H1 (cell line): ENCODE measurements at regions not wholly inside any gene's neighbourhood (a gene's known extent, or its start where the extent isn't known, plus 50 kb on each side); places are given as distances from the start of the nearest gene placed in this dataset.

Source experiments
- CTCF ChIA-PET: fragments of 300-600 bp; sonication (Branson Sonifier 250); formaldehyde crosslinking; loops from one replicate; lab custom pipeline; 2021; ENCODE audit not compliant: partially characterized antibody; lab: Charles Lee
- POLR2A ChIA-PET: fragments of 300-600 bp; sonication (Branson Sonifier 250); formaldehyde crosslinking; loops from one replicate; lab custom pipeline; 2021; ENCODE audit warnings: inconsistent platforms; ENCODE audit not compliant: partially characterized antibody; lab: Charles Lee
- DNase-seq, 2 experiments: peaks; one replicate each; pipeline versions ENCODE4 v3.0.0 to v3.0.0-alpha.2; 2010 to 2022; ENCODE audit warnings: low spot score in 2 of 2, low read depth in 1 of 2, mixed read lengths in 1 of 2
- FAIRE-seq: peaks from 2 replicates; lab custom pipeline; 2011; peaks lifted over from hg19 to GRCh38; lab: Jason Lieb, UNC
- H2AFZ ChIP-seq: 2 replicates; pipeline ENCODE4 v1.8.1; 2012; ENCODE audit warnings: low read length, inconsistent platforms
- H2AK5ac ChIP-seq: 2 replicates; pipeline ENCODE4 v1.6.1; 2013; ENCODE audit warnings: low read depth, low read length
- H2BK120ac ChIP-seq: replicated peaks from 2 replicates; pipeline ENCODE3; 2013; ENCODE audit warnings: low read depth, low read length, inconsistent platforms
- H2BK12ac ChIP-seq: 2 replicates; pipeline ENCODE4 v1.6.1; 2013; ENCODE audit warnings: low read depth, low read length
- H2BK15ac ChIP-seq: 2 replicates; pipeline ENCODE4 v1.6.1; 2013; ENCODE audit warnings: low read length
- H2BK20ac ChIP-seq: 2 replicates; pipeline ENCODE4 v1.6.1; 2013; ENCODE audit warnings: low read length
- H2BK5ac ChIP-seq: 2 replicates; pipeline ENCODE4 v1.6.1; 2013; ENCODE audit warnings: low read depth, low read length
- H3K14ac ChIP-seq: 2 replicates; pipeline ENCODE4 v1.6.1; 2013; ENCODE audit warnings: inconsistent platforms; ENCODE audit not compliant: insufficient read length
- H3K18ac ChIP-seq: 2 replicates; pipeline ENCODE4 v1.6.1; 2013; ENCODE audit warnings: low read length; ENCODE audit errors: extremely low read depth
- H3K23ac ChIP-seq: 2 replicates; pipeline ENCODE4 v1.6.1; 2013; ENCODE audit warnings: inconsistent platforms; ENCODE audit not compliant: insufficient read length
- H3K23me2 ChIP-seq: 2 replicates; pipeline ENCODE4 v1.6.1; 2013; ENCODE audit warnings: low read depth, low read length
- H3K27ac ChIP-seq: 2 replicates; pipeline ENCODE4 v1.6.1; 2011; ENCODE audit warnings: low read depth, low read length, inconsistent platforms
- H3K27me3 ChIP-seq, 4 experiments: replicated peaks in 1 of 4; 1 replicate in 1 of 4; 2 replicates in 3 of 4; pipeline versions ENCODE4 v1.6.1 to v1.8.1; 2011 to 2013; ENCODE audit warnings: low read length in 3 of 4, mild to moderate bottlenecking in 3 of 4, inconsistent platforms in 2 of 4, mixed read lengths in 2 of 4, moderate library complexity in 1 of 4; ENCODE audit not compliant: control insufficient read depth in 3 of 4, insufficient read depth in 3 of 4; ENCODE audit errors: extremely low read depth in 1 of 4
- H3K36me3 ChIP-seq, 4 experiments: 2 replicates each; pipeline versions ENCODE4 v1.6.1 to v1.8.1; 2011 to 2013; ENCODE audit warnings: mild to moderate bottlenecking in 4 of 4, low read length in 3 of 4, moderate library complexity in 2 of 4, control low read depth in 1 of 4, inconsistent platforms in 1 of 4; ENCODE audit not compliant: insufficient read depth in 4 of 4, control insufficient read depth in 2 of 4
- H3K4ac ChIP-seq: replicated peaks from 2 replicates; pipeline ENCODE3; 2013; ENCODE audit warnings: low read length, low read depth, mixed read lengths, inconsistent platforms; ENCODE audit not compliant: insufficient read length
- H3K4me1 ChIP-seq, 4 experiments: replicated peaks in 1 of 4; 1 replicate in 1 of 4; 2 replicates in 3 of 4; pipeline versions ENCODE4 v1.6.1 to v1.8.1; 2011 to 2013; ENCODE audit warnings: low read length in 3 of 4, inconsistent platforms in 2 of 4, mixed read lengths in 1 of 4; ENCODE audit not compliant: insufficient read depth in 4 of 4, control insufficient read depth in 3 of 4
- H3K4me2 ChIP-seq, 2 experiments: 2 replicates each; pipeline versions ENCODE4 v1.6.1 to v1.8.1; 2011 to 2013; ENCODE audit warnings: low read depth in 2 of 2, low read length in 2 of 2, control low read depth in 1 of 2, inconsistent platforms in 1 of 2, mild to moderate bottlenecking in 1 of 2; ENCODE audit not compliant: insufficient read depth in 1 of 2
- H3K4me3 ChIP-seq, 4 experiments: fragments of 200-600, 300-600 bp in 1 of 4; sonication (generic), shearing (Covaris generic), sonication (Bioruptor Twin) in 1 of 4; 2 replicates each; pipeline versions ENCODE4 v1.5.1 to v1.8.1; 2011 to 2016; ENCODE audit warnings: low read length in 4 of 4, low read depth in 3 of 4, control low read depth in 2 of 4, inconsistent platforms in 2 of 4, mild to moderate bottlenecking in 2 of 4, mixed read lengths in 1 of 4, moderate library complexity in 1 of 4; ENCODE audit not compliant: insufficient read depth in 2 of 4; ENCODE audit errors: extremely low read depth in 1 of 4
- H3K56ac ChIP-seq: replicated peaks from 2 replicates; pipeline ENCODE3; 2013; ENCODE audit warnings: low read depth, mild to moderate bottlenecking, mixed read lengths, low read length, inconsistent platforms; ENCODE audit not compliant: insufficient read length
- H3K79me1 ChIP-seq: 2 replicates; pipeline ENCODE4 v1.6.1; 2013; ENCODE audit warnings: low read depth, low read length, control low read depth
- H3K79me2 ChIP-seq, 2 experiments: 2 replicates each; pipeline versions ENCODE4 v1.6.1 to v1.8.1; 2012 to 2013; ENCODE audit warnings: low read length in 2 of 2, mild to moderate bottlenecking in 2 of 2, inconsistent platforms in 1 of 2; ENCODE audit not compliant: insufficient read depth in 2 of 2, control insufficient read depth in 1 of 2
- H3K9ac ChIP-seq, 4 experiments: replicated peaks in 1 of 4; 1 replicate in 1 of 4; 2 replicates in 3 of 4; pipeline versions ENCODE4 v1.6.1 to v1.8.1; 2011 to 2013; ENCODE audit warnings: low read depth in 3 of 4, low read length in 3 of 4, control low read depth in 2 of 4, mild to moderate bottlenecking in 2 of 4, moderate library complexity in 2 of 4, inconsistent platforms in 1 of 4; ENCODE audit errors: extremely low read depth in 1 of 4
- H3K9me3 ChIP-seq, 2 experiments: 2 replicates each; pipeline versions ENCODE4 v1.6.1 to v1.8.1; 2012 to 2013; ENCODE audit warnings: mild to moderate bottlenecking in 2 of 2, moderate library complexity in 2 of 2, control low read depth in 1 of 2, inconsistent platforms in 1 of 2, low read depth in 1 of 2, low read length in 1 of 2, mixed read lengths in 1 of 2; ENCODE audit not compliant: insufficient read depth in 2 of 2
- H4K20me1 ChIP-seq, 2 experiments: replicated peaks in 1 of 2; 2 replicates each; pipeline versions ENCODE3 to v1.8.1; 2011 to 2013; ENCODE audit warnings: inconsistent platforms in 2 of 2, low read length in 2 of 2, mild to moderate bottlenecking in 1 of 2; ENCODE audit not compliant: insufficient read depth in 2 of 2, control insufficient read depth in 1 of 2
- H4K5ac ChIP-seq: 2 replicates; pipeline ENCODE4 v1.6.1; 2013; ENCODE audit warnings: low read length, low read depth, mixed read lengths, inconsistent platforms; ENCODE audit not compliant: insufficient read length
- H4K8ac ChIP-seq: 2 replicates; pipeline ENCODE4 v1.8.0; 2013; ENCODE audit warnings: mild to moderate bottlenecking, moderate library complexity, low read length, inconsistent platforms; ENCODE audit not compliant: insufficient read depth; ENCODE audit errors: extremely low read depth
- H4K91ac ChIP-seq: replicated peaks from 2 replicates; pipeline ENCODE3; 2013; ENCODE audit warnings: low read length, mixed read lengths, inconsistent platforms; ENCODE audit not compliant: insufficient read length
- BACH1 ChIP-seq: IDR thresholded peaks from 2 replicates; pipeline ENCODE4 v1.6.1; 2012; ENCODE audit warnings: low read length, improper control_type of control experiment
- CREB1 ChIP-seq: IDR thresholded peaks from 2 replicates; pipeline ENCODE4 v1.6.1; 2012; ENCODE audit warnings: inconsistent platforms
- KDM1A ChIP-seq: fragments of 200-600, 300-600 bp; sonication (generic); IDR thresholded peaks from 2 replicates; pipeline ENCODE4 v1.7.1; 2016; ENCODE audit warnings: mild to moderate bottlenecking, low read length, borderline replicate concordance
- SIX5 ChIP-seq: IDR thresholded peaks from 2 replicates; pipeline ENCODE4 v1.6.1; 2011; ENCODE audit warnings: mild to moderate bottlenecking, low read depth, low read length
- SP1 ChIP-seq: IDR thresholded peaks from 2 replicates; pipeline ENCODE4 v1.6.1; 2011; ENCODE audit warnings: low read depth, low read length
- SP2 ChIP-seq: IDR thresholded peaks from 2 replicates; pipeline ENCODE4 v1.6.1; 2012; ENCODE audit warnings: mild to moderate bottlenecking, low read length, inconsistent platforms
- SP4 ChIP-seq: IDR thresholded peaks from 2 replicates; pipeline ENCODE4 v1.6.1; 2012; ENCODE audit warnings: low read length, inconsistent platforms
- SRF ChIP-seq: IDR thresholded peaks from 2 replicates; pipeline ENCODE4 v1.6.1; 2011; ENCODE audit warnings: mild to moderate bottlenecking, low read depth, low read length, moderate library complexity
- WGBS, 2 experiments: shearing (Covaris generic) in 1 of 2; methylation state at CpG; one replicate each; pipeline versions ENCODE4 v1.1.6 to v1.1.7; 2013 to 2015; ENCODE audit warnings: low lambda C conversion rate in 2 of 2, mixed read lengths in 2 of 2, inconsistent platforms in 1 of 2, low coverage in 1 of 2, missing lambda C conversion rate in 1 of 2; ENCODE audit not compliant: insufficient replicate concordance in 2 of 2, insufficient coverage in 1 of 2, insufficient read length in 1 of 2; ENCODE audit errors: extremely low coverage in 1 of 2, missing lambda C conversion rate in 1 of 2; 5-methylcytosine and 5-hydroxymethylcytosine counted together

- no peak for TF ChIP-seq SP2
Measured at GRCh38 chr3:73939985-73940384, 315.2 kb upstream of the PDZRN3 start (continued).

DNA sequence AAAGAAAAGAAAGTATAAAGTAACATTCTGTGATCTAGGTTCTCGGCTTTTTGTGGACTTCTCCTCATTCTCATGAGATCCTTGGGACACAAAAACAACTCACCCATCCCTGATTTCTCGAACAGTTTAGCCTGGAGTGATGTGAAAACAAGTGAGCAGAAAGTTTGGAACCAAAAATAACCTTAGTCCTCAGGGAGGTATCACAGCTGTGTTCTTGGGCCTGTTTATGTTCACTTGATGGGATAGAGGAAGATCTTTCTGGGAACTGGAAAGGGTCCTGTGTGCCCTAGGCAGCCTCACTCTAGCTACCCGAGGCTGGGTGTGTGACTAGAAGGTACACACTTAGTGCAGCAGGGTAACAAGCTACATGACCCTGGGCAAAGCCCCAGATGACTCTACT lies 308.8 kb upstream of the PDZRN3 start:
- Histone ChIP-seq H3K36me3 (no peaks in the 10 kb centered on the region), H2BK15ac (no peak overlapping the region), H4K8ac (no peak overlapping the region), H3K79me2 (no peaks in the 10 kb centered on the region), H3K23ac (no peak overlapping the region), H2AFZ (no peak overlapping the region), H2BK120ac (no peak overlapping the region), H3K9ac (no peak overlapping the region), H2BK12ac (no peak overlapping the region), H3K23me2 (no peaks in the 10 kb centered on the region), H3K18ac (no peak overlapping the region), H3K27me3 (no peaks in the 10 kb centered on the region), H2AK5ac (no peak overlapping the region), H4K91ac (no peak overlapping the region), H3K27ac (no peak overlapping the region), H3K9me3 (no peaks in the 10 kb centered on the region), H3K4me1 (no peaks in the 10 kb centered on the region), H3K79me1 (no peaks in the 10 kb centered on the region), H3K14ac (no peak overlapping the region), H3K56ac (no peak overlapping the region), H3K4ac (no peak overlapping the region), H2BK20ac (no peak overlapping the region), H3K4me2 (no peak overlapping the region), H4K5ac (no peak overlapping the region), H3K4me3 (no peak overlapping the region), H4K20me1 (no peaks in the 10 kb centered on the region), H2BK5ac (no peak overlapping the region)
- DNase-seq: no peak
- TF ChIP-seq SRF (no peak), CREB1 (no peak), BACH1 (no peak), KDM1A (no peak), SP1 (no peak), SP4 (no peak), SIX5 (no peak)
- WGBS, 2 experiments: 91% methylated on average over 3 of the region's 3 CpGs; no CpG with 5 or more reads in 1 of the 2 experiments
- POLR2A ChIA-PET: no interaction called here
- CTCF ChIA-PET: interaction anchor here (0.8 kb wide), 1 partner anchor 70 kb away, joined by 3 read pairs; no protein-coding TSS in a partner anchor
- FAIRE-seq: no peak
